ENCODE measurements at regions not wholly inside any gene's neighbourhood (a gene's known extent, or its start where the extent isn't known, plus 50 kb on each side); places are given as distances from the start of the nearest gene placed in this dataset.

- no peak for TF ChIP-seq CEBPB (IDR thresholded peaks at IDR 0.05)
- no peak for TF ChIP-seq YY1 (IDR thresholded peaks at IDR 0.05; ENCODE audit: low read depth)
- no peak for TF ChIP-seq EP300 (IDR thresholded peaks at IDR 0.05; ENCODE audit: borderline replicate concordance)
- no peak for TF ChIP-seq MAX (IDR thresholded peaks at IDR 0.05)
- no peak for TF ChIP-seq TAF1 (IDR thresholded peaks at IDR 0.05; ENCODE audit: low read depth)
Observed at GRCh38 chr4:111871802-111872201, 273.5 kb upstream of the FAM241A start.

Measured in Ishikawa (cell line).